CD4-positive, alpha-beta T cell (primary cell): ENCODE measurements at regions not wholly inside any gene's neighbourhood (a gene's known extent, or its start where the extent isn't known, plus 50 kb on each side); places are given as distances from the start of the nearest gene placed in this dataset.

Experiments
- ATAC-seq: fragments of 200-7000 bp; cut with Tn5 transposase; one replicate; pipeline ENCODE4 v1.10.0; 2022; ENCODE audit warnings: mild to moderate bottlenecking; ENCODE audit not compliant: poor library complexity
- CTCF ChIA-PET: fragments of 350-600 bp; sonication (Branson Sonifier 250); formaldehyde crosslinking; loops from one replicate; lab custom pipeline; 2021; ENCODE audit warnings: antibody characterized with exemption, inconsistent platforms; lab: Charles Lee
- POLR2A ChIA-PET: fragments of 350-600 bp; sonication (Branson Sonifier 250); formaldehyde crosslinking; loops from one replicate; lab custom pipeline; 2021; ENCODE audit warnings: antibody characterized with exemption, inconsistent platforms; lab: Charles Lee
- DNase-seq, 14 experiments: peaks; one replicate each; pipeline ENCODE4 v3.0.0-alpha.2; 2013 to 2020; ENCODE audit warnings: mixed read lengths in 2 of 14
- H3K27ac ChIP-seq, 2 donors: one replicate each; pipeline versions ENCODE4 v1.5.1 to v1.7.0; 2013; ENCODE audit warnings: low read length in 2 of 2, low read depth in 1 of 2, mild to moderate bottlenecking in 1 of 2
- H3K27me3 ChIP-seq, 2 experiments: 1 replicate in 1 of 2; 2 replicates in 1 of 2; pipeline versions ENCODE4 v1.6.1 to v1.7.0; 2013; ENCODE audit warnings: low read length in 2 of 2, control low read depth in 1 of 2, mild to moderate bottlenecking in 1 of 2, moderate library complexity in 1 of 2; ENCODE audit not compliant: insufficient read depth in 2 of 2, control insufficient read depth in 1 of 2
- H3K36me3 ChIP-seq: one replicate; pipeline ENCODE4 v1.6.1; 2013; ENCODE audit warnings: low read length, control low read depth; ENCODE audit not compliant: insufficient read depth
- H3K4me1 ChIP-seq: one replicate; pipeline ENCODE4 v1.6.1; 2013; ENCODE audit warnings: low read length, control low read depth; ENCODE audit not compliant: insufficient read depth
- H3K4me3 ChIP-seq: one replicate; pipeline ENCODE4 v1.5.1; 2013; ENCODE audit warnings: mild to moderate bottlenecking, low read length, moderate library complexity
- H3K9me3 ChIP-seq, 2 experiments: 1 replicate in 1 of 2; 2 replicates in 1 of 2; pipeline versions ENCODE4 v1.6.1 to v1.7.0; 2013; ENCODE audit warnings: low read length in 2 of 2, mild to moderate bottlenecking in 2 of 2, control low read depth in 1 of 2, moderate library complexity in 1 of 2; ENCODE audit not compliant: control insufficient read depth in 1 of 2, insufficient read depth in 1 of 2
- H3K27ac Mint-ChIP-seq: one replicate; pipeline ENCODE4 v1.8.0; 2020; ENCODE audit warnings: mixed read lengths
- H3K27me3 Mint-ChIP-seq: one replicate; pipeline ENCODE4 v1.8.0; 2021; ENCODE audit warnings: mixed read lengths
- H3K36me3 Mint-ChIP-seq: one replicate; pipeline ENCODE4 v1.8.0; 2021; ENCODE audit warnings: low read depth, mixed read lengths
- H3K4me1 Mint-ChIP-seq: one replicate; pipeline ENCODE4 v1.8.0; 2021; ENCODE audit warnings: low read depth, mixed read lengths
- H3K4me3 Mint-ChIP-seq: one replicate; pipeline ENCODE4 v1.8.0; 2020; ENCODE audit warnings: mild to moderate bottlenecking, mixed read lengths
- H3K9me3 Mint-ChIP-seq: one replicate; pipeline ENCODE4 v1.8.0; 2020; ENCODE audit warnings: mixed read lengths
- CTCF ChIP-seq: fragments of 200-600 bp; IDR thresholded peaks from one replicate; pipeline ENCODE4 v1.8.0; 2022; ENCODE audit warnings: antibody characterized with exemption, mild to moderate bottlenecking
- intact Hi-C, 2 experiments: fragments of 100-400 bp; cut with DNase I in 1 of 2; cut with micrococcal nuclease in 1 of 2; formaldehyde crosslinking; loops; one replicate each; pipeline versions ENCODE4 v1.15.1 to v1.9.0; 2023 to 2025; cut with DNase I, micrococcal nuclease

GRCh38 chr2:172276961-172277360 lies 150.4 kb upstream of the ITGA6 start:
- Histone ChIP-seq H3K9me3 (peaks cover 3 to 8% of the 10 kb centered on the region in 2 experiments), H3K27ac (no peak overlapping the region), H3K4me1 (no peaks in the 10 kb centered on the region), H3K4me3 (no peak overlapping the region), H3K36me3 (no peaks in the 10 kb centered on the region), H3K27me3 (peaks cover 4 to 10% of the 10 kb centered on the region in 2 experiments)
- H3K4me1 Mint-ChIP-seq = peaks cover 4% of the 10 kb centered on the region
- H3K9me3 Mint-ChIP-seq = no peaks in the 10 kb centered on the region
- ChIA-PET POLR2A (no interaction called here), CTCF (no interaction called here)
- no peak overlapping the region for H3K27ac Mint-ChIP-seq
- TF ChIP-seq CTCF = no peak
- H3K36me3 Mint-ChIP-seq = no peaks in the 10 kb centered on the region
- no peak overlapping the region for H3K4me3 Mint-ChIP-seq
- DNase-seq (no peak), ATAC-seq (no peak)
- no peaks in the 10 kb centered on the region for H3K27me3 Mint-ChIP-seq
- intact Hi-C loops = no loop called here

- no peak overlapping the region for H3K4me3 ChIP-seq
- Mint-ChIP-seq H3K9me3 (no peaks in the 10 kb centered on the region), H3K4me1 (peaks cover 4% of the 10 kb centered on the region), H3K27ac (no peak overlapping the region), H3K36me3 (no peaks in the 10 kb centered on the region), H3K4me3 (no peak overlapping the region), H3K27me3 (no peaks in the 10 kb centered on the region)
- no peak overlapping the region for H3K27ac ChIP-seq
- no peaks in the 10 kb centered on the region for H3K36me3 ChIP-seq
- CTCF ChIA-PET = no interaction called here
- H3K9me3 ChIP-seq = peaks cover 3 to 8% of the 10 kb centered on the region in 2 experiments
- peaks cover 4 to 10% of the 10 kb centered on the region in 2 experiments for H3K27me3 ChIP-seq
- H3K4me1 ChIP-seq = no peaks in the 10 kb centered on the region
- DNase-seq (no peak), ATAC-seq (no peak)
- intact Hi-C loops = no loop called here
- TF ChIP-seq CTCF = no peak
- POLR2A ChIA-PET = interaction anchor here (1.2 kb wide), 1 partner anchor 10 kb away, joined by 3 read pairs; no protein-coding TSS in a partner anchor
Observed at GRCh38 chr2:172278667-172279066, 148.7 kb upstream of the ITGA6 start.

DNA sequence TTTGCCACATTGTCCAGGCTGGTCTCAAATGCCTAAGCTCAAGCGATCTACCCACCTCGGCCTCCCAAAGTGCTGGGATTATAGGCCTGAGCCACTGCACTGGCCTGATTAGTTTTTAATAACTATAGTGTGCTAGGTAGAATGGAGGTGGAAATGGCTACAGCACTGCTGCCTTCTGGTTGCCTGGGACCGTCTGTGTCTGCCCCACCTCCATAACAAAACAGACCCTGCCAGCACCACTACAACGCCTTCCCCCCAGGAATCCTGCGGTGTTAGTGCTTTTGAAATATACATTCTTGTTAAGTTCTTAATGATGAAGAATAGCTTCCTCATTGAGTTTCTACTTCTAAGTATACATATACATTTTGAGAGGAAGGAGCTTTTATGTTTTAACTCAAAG lies 148.2 kb upstream of the ITGA6 start:
- no peaks in the 10 kb centered on the region for H3K4me1 ChIP-seq
- Mint-ChIP-seq H3K4me3 (no peak overlapping the region), H3K27me3 (no peaks in the 10 kb centered on the region), H3K27ac (no peak overlapping the region), H3K4me1 (peaks cover 3% of the 10 kb centered on the region), H3K36me3 (no peaks in the 10 kb centered on the region), H3K9me3 (no peaks in the 10 kb centered on the region)
- H3K9me3 ChIP-seq = peaks cover 3 to 8% of the 10 kb centered on the region in 2 experiments
- no peaks in the 10 kb centered on the region for H3K36me3 ChIP-seq
- POLR2A ChIA-PET = interaction anchor here (1.2 kb wide), 1 partner anchor 9 kb away, joined by 3 read pairs; no protein-coding TSS in a partner anchor
- H3K4me3 ChIP-seq = no peak overlapping the region
- peaks cover 4 to 10% of the 10 kb centered on the region in 2 experiments for H3K27me3 ChIP-seq
- intact Hi-C loops = no loop called here
- DNase-seq (no peak), ATAC-seq (no peak)
- no peak for TF ChIP-seq CTCF
- CTCF ChIA-PET = no interaction called here
- H3K27ac ChIP-seq = no peak overlapping the region
